ENCODE measurements at regions not wholly inside any gene's neighbourhood (a gene's known extent, or its start where the extent isn't known, plus 50 kb on each side); places are given as distances from the start of the nearest gene placed in this dataset.
A peak's percentile ranks its signal among the peaks of the same experiment; 100 is the strongest.

- Histone ChIP-seq H3K27me3 (replicated peaks; ENCODE audit: insufficient read depth) (no peaks in the 10 kb centered on the region), H3K27ac (no peak overlapping the region), H3K9me3 (no peaks in the 10 kb centered on the region), H3K4me1 (replicated peaks) (no peaks in the 10 kb centered on the region), H3K4me3 (no peak overlapping the region), H3K36me3 (no peaks in the 10 kb centered on the region)
- intact Hi-C loops (cut with DNase I) = loop anchor here (1.0 to 2.0 kb wide), 2 partner anchors 310 to 342 kb away; no protein-coding TSS in a partner anchor
- TF ChIP-seq CTCF (IDR thresholded peaks at IDR 0.05) = peak in 3 of 4 experiments; percentile 13 to 28 (median 14)
- no peak for TF ChIP-seq POLR2A (IDR thresholded peaks at IDR 0.05)
- TF ChIP-seq POLR2AphosphoS5 (IDR thresholded peaks at IDR 0.05) = no peak
- DNase-seq (ENCODE audit: low spot score) = no peak
- WGBS = 19% methylated on average over 7 of the region's 7 CpGs
These were observed 200.2 kb upstream of the RBM19 start for GRCh38 chr12:114166362-114166761.

- WGBS = 80% methylated on average over 1 of the region's 1 CpG
- H3K27ac ChIP-seq = no peak overlapping the region
- intact Hi-C loops (cut with DNase I) = loop anchor here (1.0 to 2.0 kb wide), 2 partner anchors 311 to 342 kb away; no protein-coding TSS in a partner anchor
- H3K9me3 ChIP-seq = no peaks in the 10 kb centered on the region
- DNase-seq (ENCODE audit: low spot score) = no peak
- no peak for TF ChIP-seq CTCF (IDR thresholded peaks at IDR 0.05)
- TF ChIP-seq POLR2A (IDR thresholded peaks at IDR 0.05) = no peak
- no peak for TF ChIP-seq POLR2AphosphoS5 (IDR thresholded peaks at IDR 0.05)
- no peaks in the 10 kb centered on the region for H3K4me1 ChIP-seq (replicated peaks)
- no peak overlapping the region for H3K4me3 ChIP-seq
- H3K36me3 ChIP-seq = no peaks in the 10 kb centered on the region
- H3K27me3 ChIP-seq (replicated peaks; ENCODE audit: insufficient read depth) = no peaks in the 10 kb centered on the region
These were observed 199.8 kb upstream of the RBM19 start for GRCh38 chr12:114165921-114166320.

GRCh38 chr12:114164351-114164750 is 198.2 kb upstream of the RBM19 start:
- Histone ChIP-seq H3K9me3 (no peaks in the 10 kb centered on the region), H3K36me3 (no peaks in the 10 kb centered on the region), H3K4me1 (replicated peaks) (no peaks in the 10 kb centered on the region), H3K4me3 (no peak overlapping the region), H3K27me3 (replicated peaks; ENCODE audit: insufficient read depth) (no peaks in the 10 kb centered on the region), H3K27ac (no peak overlapping the region)
- intact Hi-C loops (cut with DNase I) = no loop called here
- DNase-seq (ENCODE audit: low spot score) = no peak
- TF ChIP-seq POLR2A (IDR thresholded peaks at IDR 0.05) (no peak), CTCF (IDR thresholded peaks at IDR 0.05) (no peak), POLR2AphosphoS5 (IDR thresholded peaks at IDR 0.05) (no peak)
- 78% methylated on average over 4 of the region's 4 CpGs for WGBS

GRCh38 chr12:114163771-114164170 is 197.6 kb upstream of the RBM19 start:
- no peak for DNase-seq (ENCODE audit: low spot score)
- Histone ChIP-seq H3K36me3 (no peaks in the 10 kb centered on the region), H3K27ac (no peak overlapping the region), H3K4me1 (replicated peaks) (no peaks in the 10 kb centered on the region), H3K4me3 (no peak overlapping the region), H3K27me3 (replicated peaks; ENCODE audit: insufficient read depth) (no peaks in the 10 kb centered on the region), H3K9me3 (no peaks in the 10 kb centered on the region)
- intact Hi-C loops (cut with DNase I) = no loop called here
- TF ChIP-seq POLR2A (IDR thresholded peaks at IDR 0.05) (no peak), POLR2AphosphoS5 (IDR thresholded peaks at IDR 0.05) (no peak), CTCF (IDR thresholded peaks at IDR 0.05) (no peak)
- 91% methylated on average over 4 of the region's 4 CpGs for WGBS

- Histone ChIP-seq H3K27me3 (replicated peaks; ENCODE audit: insufficient read depth) (no peaks in the 10 kb centered on the region), H3K9me3 (no peaks in the 10 kb centered on the region), H3K27ac (no peak overlapping the region), H3K36me3 (no peaks in the 10 kb centered on the region), H3K4me3 (no peak overlapping the region), H3K4me1 (replicated peaks) (no peaks in the 10 kb centered on the region)
- 55% methylated on average over 3 of the region's 3 CpGs for WGBS
- DNase-seq (ENCODE audit: low spot score) = no peak
- TF ChIP-seq POLR2A (IDR thresholded peaks at IDR 0.05) = no peak
- no peak for TF ChIP-seq CTCF (IDR thresholded peaks at IDR 0.05)
- no peak for TF ChIP-seq POLR2AphosphoS5 (IDR thresholded peaks at IDR 0.05)
- intact Hi-C loops (cut with DNase I) = no loop called here
These were observed 194.3 kb upstream of the RBM19 start for GRCh38 chr12:114160445-114160844.

All from prostate gland (tissue), 2 donors.